DOHH2 (cell line): ENCODE measurements at regions not wholly inside any gene's neighbourhood (a gene's known extent, or its start where the extent isn't known, plus 50 kb on each side); places are given as distances from the start of the nearest gene placed in this dataset.

Experiments used
- H3F3A ChIP-seq: fragments of 200-600 bp; sonication (generic), shearing (Covaris generic); 2 replicates; pipeline ENCODE4 v1.6.0; 2016; ENCODE audit warnings: antibody characterized with exemption, mild to moderate bottlenecking; ENCODE audit not compliant: control insufficient read depth, insufficient read depth
- H3K27ac ChIP-seq: fragments of 200-600 bp; sonication (generic); 2 replicates; pipeline ENCODE4 v1.5.1; 2014; ENCODE audit warnings: low read depth, mild to moderate bottlenecking, low read length, moderate library complexity
- H3K27me3 ChIP-seq: fragments of 200-600 bp; sonication (generic); 2 replicates; pipeline ENCODE4 v1.6.1; 2014; ENCODE audit warnings: mild to moderate bottlenecking, low read length, mixed read lengths; ENCODE audit not compliant: control insufficient read depth
- H3K36me3 ChIP-seq: fragments of 200-600 bp; sonication (generic); 2 replicates; pipeline ENCODE4 v1.6.1; 2014; ENCODE audit warnings: mild to moderate bottlenecking, low read length, moderate library complexity, mixed read lengths; ENCODE audit not compliant: control insufficient read depth
- H3K4me1 ChIP-seq: fragments of 200-600 bp; sonication (generic); 2 replicates; pipeline ENCODE4 v1.6.1; 2014; ENCODE audit warnings: mild to moderate bottlenecking, low read length, mixed read lengths; ENCODE audit not compliant: control insufficient read depth
- H3K4me2 ChIP-seq: fragments of 200-600 bp; sonication (generic); 2 replicates; pipeline ENCODE4 v1.6.0; 2014; ENCODE audit warnings: mild to moderate bottlenecking, low read length, moderate library complexity
- H3K4me3 ChIP-seq: fragments of 200-600 bp; sonication (generic); 2 replicates; pipeline ENCODE4 v1.5.1; 2014; ENCODE audit warnings: mild to moderate bottlenecking, low read length, mixed read lengths
- H3K79me2 ChIP-seq: fragments of 200-600 bp; sonication (generic); 2 replicates; pipeline ENCODE4 v1.6.1; 2014; ENCODE audit warnings: mild to moderate bottlenecking, low read length, mixed read lengths; ENCODE audit not compliant: control insufficient read depth
- H3K9me2 ChIP-seq: fragments of 200-600 bp; sonication (generic); replicated peaks from 2 replicates; pipeline ENCODE4 v1.6.1; 2014; ENCODE audit warnings: mild to moderate bottlenecking, low read length, mixed read lengths; ENCODE audit not compliant: control insufficient read depth
- H3K9me3 ChIP-seq: fragments of 200-600 bp; sonication (generic); 2 replicates; pipeline ENCODE4 v1.6.1; 2014; ENCODE audit warnings: antibody characterized with exemption, low read length, mixed read lengths; ENCODE audit not compliant: control insufficient read depth, insufficient read depth
- H4K20me1 ChIP-seq: fragments of 200-600 bp; sonication (generic); 2 replicates; pipeline ENCODE4 v1.6.0; 2014; ENCODE audit warnings: low read depth, mild to moderate bottlenecking, antibody characterized with exemption, low read length, moderate library complexity; ENCODE audit not compliant: control insufficient read depth, insufficient read depth
- CTCF ChIP-seq: fragments of 200-600 bp; sonication (generic); IDR thresholded peaks from one replicate; pipeline ENCODE4 v1.5.1; 2014; ENCODE audit warnings: antibody characterized with exemption, mild to moderate bottlenecking, low read depth, low read length; ENCODE audit not compliant: poor library complexity, severe bottlenecking
- EZH2phosphoT487 ChIP-seq: fragments of 200-600 bp; sonication (generic); IDR thresholded peaks from 2 replicates; pipeline ENCODE4 v1.6.1; 2017; ENCODE audit warnings: borderline replicate concordance, mild to moderate bottlenecking, antibody characterized with exemption, low read length, moderate library complexity, mixed read lengths

DNA sequence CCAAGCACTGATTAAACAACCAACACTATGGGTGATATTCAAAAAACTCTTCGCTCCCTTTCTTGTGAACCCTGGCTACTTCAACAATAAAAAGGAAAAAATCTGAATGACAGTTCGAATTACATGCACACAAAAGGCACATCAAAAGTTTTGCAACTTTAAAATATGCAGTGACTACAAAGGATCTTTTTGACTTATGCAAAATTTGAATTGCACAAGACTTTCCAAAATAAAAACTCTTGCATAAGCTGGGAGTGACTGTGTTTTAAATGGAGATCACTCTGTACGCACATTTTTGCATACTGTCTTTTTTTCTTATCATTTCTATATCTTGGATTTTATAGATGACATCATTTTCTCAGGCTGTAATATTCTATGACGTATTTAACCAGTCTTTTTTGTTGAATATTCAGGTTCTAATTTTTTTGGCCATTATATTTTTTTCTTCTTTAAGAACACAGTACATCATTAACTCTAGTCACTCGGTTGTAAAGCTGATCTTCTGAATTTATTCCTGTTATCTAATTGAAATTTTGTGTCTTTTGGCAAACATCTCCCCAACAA is 667.6 kb upstream of the TBX3 start:
- Histone ChIP-seq H3K27me3 (no peaks in the 10 kb centered on the region), H3K4me1 (no peaks in the 10 kb centered on the region), H3F3A (no peaks in the 10 kb centered on the region), H3K4me2 (no peak overlapping the region), H3K36me3 (no peaks in the 10 kb centered on the region), H4K20me1 (no peaks in the 10 kb centered on the region), H3K4me3 (no peak overlapping the region), H3K9me2 (no peaks in the 10 kb centered on the region), H3K9me3 (no peaks in the 10 kb centered on the region), H3K27ac (no peak overlapping the region), H3K79me2 (no peaks in the 10 kb centered on the region)
- TF ChIP-seq CTCF (no peak), EZH2phosphoT487 (no peak)

DNA sequence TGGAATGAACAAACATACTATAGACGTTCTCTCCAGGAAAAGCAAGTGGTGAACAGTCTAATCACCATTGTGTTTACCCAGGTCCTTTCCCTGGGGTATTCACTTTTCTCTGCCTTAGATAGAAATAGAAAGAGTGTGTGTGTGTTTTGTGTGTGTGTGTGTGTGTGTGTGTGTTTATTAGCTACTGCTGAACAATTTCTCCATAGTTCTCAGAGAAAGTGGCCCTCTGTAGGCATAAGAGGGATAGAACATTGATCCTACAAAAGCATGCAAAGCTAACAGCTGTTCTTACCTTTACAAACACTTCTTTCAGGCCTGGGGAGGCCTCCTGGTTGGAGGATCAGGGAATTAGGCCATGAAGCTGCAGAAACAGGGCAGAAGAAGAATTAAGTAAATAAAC is 665.7 kb upstream of the TBX3 start:
- no peaks in the 10 kb centered on the region for H3K27me3 ChIP-seq
- H3K4me1 ChIP-seq, result no peaks in the 10 kb centered on the region
- H3K79me2 ChIP-seq, result no peaks in the 10 kb centered on the region
- no peaks in the 10 kb centered on the region for H4K20me1 ChIP-seq
- H3K9me2 ChIP-seq, result no peaks in the 10 kb centered on the region
- H3K4me3 ChIP-seq, result no peak overlapping the region
- H3K27ac ChIP-seq, result no peak overlapping the region
- no peaks in the 10 kb centered on the region for H3F3A ChIP-seq
- H3K36me3 ChIP-seq, result no peaks in the 10 kb centered on the region
- TF ChIP-seq EZH2phosphoT487, result no peak
- TF ChIP-seq CTCF, result no peak
- H3K4me2 ChIP-seq, result no peak overlapping the region
- H3K9me3 ChIP-seq, result no peaks in the 10 kb centered on the region

DNA sequence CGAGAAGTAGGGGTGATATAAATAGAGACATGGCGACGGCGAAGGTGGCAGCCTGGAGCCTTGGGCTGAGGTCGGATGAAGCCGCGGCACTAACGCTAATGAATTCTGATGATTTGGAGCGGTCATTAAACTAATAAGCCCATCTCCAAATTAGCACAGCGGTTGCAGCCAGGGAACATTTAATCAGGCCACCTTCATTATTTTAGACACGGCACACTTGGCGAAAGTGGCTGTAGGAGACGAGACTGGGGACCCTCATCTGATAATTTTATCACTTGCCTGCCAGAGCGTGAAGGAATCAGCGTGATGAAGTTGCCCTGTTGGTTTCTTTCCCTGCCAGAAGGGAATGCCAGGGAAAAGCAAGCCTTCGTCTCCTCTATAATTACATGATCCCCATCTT is 664.3 kb upstream of the TBX3 start:
- no peaks in the 10 kb centered on the region for H3K9me3 ChIP-seq
- H3F3A ChIP-seq, result no peaks in the 10 kb centered on the region
- H3K27me3 ChIP-seq, result no peaks in the 10 kb centered on the region
- no peaks in the 10 kb centered on the region for H4K20me1 ChIP-seq
- no peak for TF ChIP-seq EZH2phosphoT487
- no peak for TF ChIP-seq CTCF
- no peak overlapping the region for H3K4me2 ChIP-seq
- no peak overlapping the region for H3K27ac ChIP-seq
- H3K4me3 ChIP-seq, result no peak overlapping the region
- no peaks in the 10 kb centered on the region for H3K36me3 ChIP-seq
- H3K4me1 ChIP-seq, result no peaks in the 10 kb centered on the region
- H3K9me2 ChIP-seq, result no peaks in the 10 kb centered on the region
- H3K79me2 ChIP-seq, result no peaks in the 10 kb centered on the region
